ENCODE measurements at regions not wholly inside any gene's neighbourhood (a gene's known extent, or its start where the extent isn't known, plus 50 kb on each side); places are given as distances from the start of the nearest gene placed in this dataset.

GRCh38 chr12:87469295-87469694 is 559.9 kb downstream of the C12orf50 start:
- TF ChIP-seq CTCF (IDR thresholded peaks at IDR 0.05) = no peak
- no peak for TF ChIP-seq POLR2A (IDR thresholded peaks at IDR 0.05)
